ENCODE measurements at regions not wholly inside any gene's neighbourhood (a gene's known extent, or its start where the extent isn't known, plus 50 kb on each side); places are given as distances from the start of the nearest gene placed in this dataset.

GRCh38 chr1:59146056-59146455 lies 150.8 kb upstream of the FGGY start:
- H3K36me3 ChIP-seq (ENCODE audit: control insufficient read depth, insufficient read depth, low read length), result no peaks in the 10 kb centered on the region
- in situ Hi-C loops (cut with MboI), result no loop called here
- H2AFZ ChIP-seq (ENCODE audit: low read depth, low read length), result no peak overlapping the region
- intact Hi-C loops (cut with micrococcal nuclease), result loop anchor here (10.0 kb wide), 1 partner anchor 361 kb away; the partner anchor contains the start of gene JUN
- FAIRE-seq (no peak), ATAC-seq (no peak), DNase-seq (ENCODE audit: extremely low read depth in 1 of 4, low spot score in 3 of 4) (no peak)
- no peak overlapping the region for H3K9ac ChIP-seq (ENCODE audit: insufficient read depth in 1 of 2, low read depth in 2 of 2, low read length in 2 of 2)
- H3K79me2 ChIP-seq (ENCODE audit: control insufficient read depth, insufficient read depth, low read length), result no peaks in the 10 kb centered on the region
- no peak overlapping the region for H3K4me2 ChIP-seq (ENCODE audit: insufficient read depth, low read length)
- H3K4me3 ChIP-seq, result no peak overlapping the region
- BruUV-seq (replicated peaks), result no TSS peak
- ChIA-PET CTCF (ENCODE audit: low intra/inter-chr PET ratio) (no interaction called here), POLR2A (no interaction called here)
- WGBS (ENCODE audit: insufficient coverage, low coverage, missing lambda C conversion rate), result 15% methylated on average over 4 of the region's 4 CpGs
- H3K9me1 ChIP-seq (ENCODE audit: control insufficient read depth, insufficient read depth, low read length), result no peaks in the 10 kb centered on the region
- peaks cover 0 to 10% of the 10 kb centered on the region in 2 experiments; a peak in 3 of 5 replicates for H3K27me3 ChIP-seq (ENCODE audit: control insufficient read depth in 2 of 2, insufficient read depth in 2 of 2, low read length in 2 of 2)
- peaks cover 0 to 6% of the 10 kb centered on the region in 2 experiments; a peak in 2 of 5 replicates for H3K4me1 ChIP-seq (replicated peaks in 1 of 2; ENCODE audit: control insufficient read depth in 2 of 2, insufficient read depth in 2 of 2, low read length in 2 of 2)
- H3K27ac ChIP-seq (ENCODE audit: extremely low read depth, low read depth, low read length), result no peak overlapping the region
- no peaks in the 10 kb centered on the region for H3K9me3 ChIP-seq (replicated peaks; ENCODE audit: control insufficient read depth, insufficient read depth, low read depth, low read length)
- H4K20me1 ChIP-seq (replicated peaks; ENCODE audit: control insufficient read depth, insufficient read depth, low read length), result no peaks in the 10 kb centered on the region
- TF ChIP-seq, protein P1, sequence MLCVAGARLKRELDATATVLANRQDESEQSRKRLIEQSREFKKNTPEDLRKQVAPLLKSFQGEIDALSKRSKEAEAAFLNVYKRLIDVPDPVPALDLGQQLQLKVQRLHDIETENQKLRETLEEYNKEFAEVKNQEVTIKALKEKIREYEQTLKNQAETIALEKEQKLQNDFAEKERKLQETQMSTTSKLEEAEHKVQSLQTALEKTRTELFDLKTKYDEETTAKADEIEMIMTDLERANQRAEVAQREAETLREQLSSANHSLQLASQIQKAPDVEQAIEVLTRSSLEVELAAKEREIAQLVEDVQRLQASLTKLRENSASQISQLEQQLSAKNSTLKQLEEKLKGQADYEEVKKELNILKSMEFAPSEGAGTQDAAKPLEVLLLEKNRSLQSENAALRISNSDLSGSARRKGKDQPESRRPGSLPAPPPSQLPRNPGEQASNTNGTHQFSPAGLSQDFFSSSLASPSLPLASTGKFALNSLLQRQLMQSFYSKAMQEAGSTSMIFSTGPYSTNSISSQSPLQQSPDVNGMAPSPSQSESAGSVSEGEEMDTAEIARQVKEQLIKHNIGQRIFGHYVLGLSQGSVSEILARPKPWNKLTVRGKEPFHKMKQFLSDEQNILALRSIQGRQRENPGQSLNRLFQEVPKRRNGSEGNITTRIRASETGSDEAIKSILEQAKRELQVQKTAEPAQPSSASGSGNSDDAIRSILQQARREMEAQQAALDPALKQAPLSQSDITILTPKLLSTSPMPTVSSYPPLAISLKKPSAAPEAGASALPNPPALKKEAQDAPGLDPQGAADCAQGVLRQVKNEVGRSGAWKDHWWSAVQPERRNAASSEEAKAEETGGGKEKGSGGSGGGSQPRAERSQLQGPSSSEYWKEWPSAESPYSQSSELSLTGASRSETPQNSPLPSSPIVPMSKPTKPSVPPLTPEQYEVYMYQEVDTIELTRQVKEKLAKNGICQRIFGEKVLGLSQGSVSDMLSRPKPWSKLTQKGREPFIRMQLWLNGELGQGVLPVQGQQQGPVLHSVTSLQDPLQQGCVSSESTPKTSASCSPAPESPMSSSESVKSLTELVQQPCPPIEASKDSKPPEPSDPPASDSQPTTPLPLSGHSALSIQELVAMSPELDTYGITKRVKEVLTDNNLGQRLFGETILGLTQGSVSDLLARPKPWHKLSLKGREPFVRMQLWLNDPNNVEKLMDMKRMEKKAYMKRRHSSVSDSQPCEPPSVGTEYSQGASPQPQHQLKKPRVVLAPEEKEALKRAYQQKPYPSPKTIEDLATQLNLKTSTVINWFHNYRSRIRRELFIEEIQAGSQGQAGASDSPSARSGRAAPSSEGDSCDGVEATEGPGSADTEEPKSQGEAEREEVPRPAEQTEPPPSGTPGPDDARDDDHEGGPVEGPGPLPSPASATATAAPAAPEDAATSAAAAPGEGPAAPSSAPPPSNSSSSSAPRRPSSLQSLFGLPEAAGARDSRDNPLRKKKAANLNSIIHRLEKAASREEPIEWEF (CRISPR knock-in tag; IDR thresholded peaks at IDR 0.05), result 0 out of 2 replicates have a peak, but pooled peaks have one; percentile 30
- TF ChIP-seq SAFB (IDR thresholded peaks at IDR 0.05; ENCODE audit: borderline replicate concordance, low read depth, low read length), result no peak
- TF ChIP-seq, protein P2, sequence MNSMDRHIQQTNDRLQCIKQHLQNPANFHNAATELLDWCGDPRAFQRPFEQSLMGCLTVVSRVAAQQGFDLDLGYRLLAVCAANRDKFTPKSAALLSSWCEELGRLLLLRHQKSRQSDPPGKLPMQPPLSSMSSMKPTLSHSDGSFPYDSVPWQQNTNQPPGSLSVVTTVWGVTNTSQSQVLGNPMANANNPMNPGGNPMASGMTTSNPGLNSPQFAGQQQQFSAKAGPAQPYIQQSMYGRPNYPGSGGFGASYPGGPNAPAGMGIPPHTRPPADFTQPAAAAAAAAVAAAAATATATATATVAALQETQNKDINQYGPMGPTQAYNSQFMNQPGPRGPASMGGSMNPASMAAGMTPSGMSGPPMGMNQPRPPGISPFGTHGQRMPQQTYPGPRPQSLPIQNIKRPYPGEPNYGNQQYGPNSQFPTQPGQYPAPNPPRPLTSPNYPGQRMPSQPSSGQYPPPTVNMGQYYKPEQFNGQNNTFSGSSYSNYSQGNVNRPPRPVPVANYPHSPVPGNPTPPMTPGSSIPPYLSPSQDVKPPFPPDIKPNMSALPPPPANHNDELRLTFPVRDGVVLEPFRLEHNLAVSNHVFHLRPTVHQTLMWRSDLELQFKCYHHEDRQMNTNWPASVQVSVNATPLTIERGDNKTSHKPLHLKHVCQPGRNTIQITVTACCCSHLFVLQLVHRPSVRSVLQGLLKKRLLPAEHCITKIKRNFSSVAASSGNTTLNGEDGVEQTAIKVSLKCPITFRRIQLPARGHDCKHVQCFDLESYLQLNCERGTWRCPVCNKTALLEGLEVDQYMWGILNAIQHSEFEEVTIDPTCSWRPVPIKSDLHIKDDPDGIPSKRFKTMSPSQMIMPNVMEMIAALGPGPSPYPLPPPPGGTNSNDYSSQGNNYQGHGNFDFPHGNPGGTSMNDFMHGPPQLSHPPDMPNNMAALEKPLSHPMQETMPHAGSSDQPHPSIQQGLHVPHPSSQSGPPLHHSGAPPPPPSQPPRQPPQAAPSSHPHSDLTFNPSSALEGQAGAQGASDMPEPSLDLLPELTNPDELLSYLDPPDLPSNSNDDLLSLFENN (IDR thresholded peaks at IDR 0.05; ENCODE audit: low read depth in 2 of 2, low read length in 2 of 2), result no peak
- no peak for TF ChIP-seq ZNF253 (CRISPR knock-in tag; conservative IDR thresholded peaks at IDR 0.05)
- TF ChIP-seq LCOR (CRISPR knock-in tag; IDR thresholded peaks at IDR 0.05), result no peak
- TF ChIP-seq RFX7 (CRISPR knock-in tag; IDR thresholded peaks at IDR 0.05), result no peak
- no peak for TF ChIP-seq EP400 (IDR thresholded peaks at IDR 0.05)
- TF ChIP-seq RHOXF2B (CRISPR knock-in tag; conservative IDR thresholded peaks at IDR 0.05), result no peak
- TF ChIP-seq ZNF398 (CRISPR knock-in tag; IDR thresholded peaks at IDR 0.05), result no peak
- TF ChIP-seq RBM25 (IDR thresholded peaks at IDR 0.05; ENCODE audit: low read depth, low read length, severe bottlenecking), result peak; percentile 20
- no peak for TF ChIP-seq U2AF1 (optimal IDR thresholded peaks at IDR 0.05; ENCODE audit: low read depth, low read length)
